K562 (cell line): ENCODE measurements at regions not wholly inside any gene's neighbourhood (a gene's known extent, or its start where the extent isn't known, plus 50 kb on each side); places are given as distances from the start of the nearest gene placed in this dataset.

Experiments used
- ATAC-seq: fragments of 200-7000 bp; cut with Tn5 transposase; 3 replicates; pipeline ENCODE4 v1.9.1; 2020; ENCODE audit warnings: moderate library complexity
- BruUV-seq: library from RNA; stranded (reverse); fragments of 400-500 nt; replicated peaks from 2 replicates; lab custom pipeline; 2021; lab: Mats Ljungman, UMichigan
- CTCF ChIA-PET: fragments of 300-600 bp; formaldehyde crosslinking; extraction: SDS; loops from one replicate; lab custom pipeline; 2021; ENCODE audit warnings: low intra/inter-chr PET ratio; lab: Yijun Ruan, JAX
- POLR2A ChIA-PET: fragments of 300-600, 350-650 bp; sonication (Branson Sonifier 250); formaldehyde crosslinking; extraction: SDS; loops from one replicate; lab custom pipeline; 2021; ENCODE audit warnings: antibody characterized with exemption, inconsistent platforms; lab: Yijun Ruan, JAX
- DNase-seq, 4 experiments: peaks; one replicate each; pipeline versions ENCODE4 v3.0.0 to v3.0.0-alpha.2; 2011 to 2018; ENCODE audit warnings: low spot score in 3 of 4, mixed read lengths in 3 of 4; ENCODE audit errors: extremely low read depth in 1 of 4
- FAIRE-seq: peaks from 2 replicates; lab custom pipeline; 2011; peaks lifted over from hg19 to GRCh38; lab: Jason Lieb, UNC
- H2AFZ ChIP-seq: 2 replicates; pipeline ENCODE4 v1.6.0; 2011; ENCODE audit warnings: low read depth, low read length, control low read depth, inconsistent platforms
- H3K27ac ChIP-seq: fragments of 200-600 bp; 3 replicates; pipeline ENCODE4 v1.8.0; 2011; ENCODE audit warnings: low read depth, mild to moderate bottlenecking, control low read depth, inconsistent platforms, low read length, moderate library complexity, mixed read lengths; ENCODE audit errors: extremely low read depth
- H3K27me3 ChIP-seq, 2 experiments: fragments of 300-600 bp in 1 of 2; 2 replicates in 1 of 2; 3 replicates in 1 of 2; pipeline versions ENCODE4 v1.6.0 to v1.8.0; 2011; ENCODE audit warnings: inconsistent platforms in 2 of 2, low read length in 2 of 2, mild to moderate bottlenecking in 1 of 2, mixed read lengths in 1 of 2, moderate library complexity in 1 of 2; ENCODE audit not compliant: control insufficient read depth in 2 of 2, insufficient read depth in 2 of 2
- H3K36me3 ChIP-seq: fragments of 300-600 bp; 3 replicates; pipeline ENCODE4 v1.8.0; 2011; ENCODE audit warnings: mild to moderate bottlenecking, low read length, inconsistent platforms; ENCODE audit not compliant: control insufficient read depth, insufficient read depth
- H3K4me1 ChIP-seq, 2 experiments: fragments of 200-600 bp in 1 of 2; replicated peaks in 1 of 2; 2 replicates in 1 of 2; 3 replicates in 1 of 2; pipeline versions ENCODE4 v1.5.1 to v1.8.0; 2011; ENCODE audit warnings: inconsistent platforms in 2 of 2, low read length in 2 of 2, mild to moderate bottlenecking in 1 of 2, mixed read lengths in 1 of 2, moderate library complexity in 1 of 2; ENCODE audit not compliant: control insufficient read depth in 2 of 2, insufficient read depth in 2 of 2
- H3K4me2 ChIP-seq: 2 replicates; pipeline ENCODE4 v1.6.1; 2011; ENCODE audit warnings: low read length, control low read depth, inconsistent platforms, mixed read lengths; ENCODE audit not compliant: insufficient read depth
- H3K4me3 ChIP-seq: fragments of 200-600 bp; sonication (generic), shearing (Covaris generic); 2 replicates; pipeline ENCODE4 v1.5.1; 2016; ENCODE audit warnings: control low read depth, inconsistent platforms
- H3K79me2 ChIP-seq: fragments of 200-600 bp; 3 replicates; pipeline ENCODE4 v1.8.0; 2011; ENCODE audit warnings: low read length, inconsistent platforms; ENCODE audit not compliant: control insufficient read depth, insufficient read depth
- H3K9ac ChIP-seq, 2 experiments: 2 replicates each; pipeline versions ENCODE4 v1.6.0 to v1.6.1; 2011; ENCODE audit warnings: low read depth in 2 of 2, low read length in 2 of 2, control low read depth in 1 of 2, inconsistent platforms in 1 of 2, mild to moderate bottlenecking in 1 of 2, mixed read lengths in 1 of 2; ENCODE audit not compliant: insufficient read depth in 1 of 2
- H3K9me1 ChIP-seq: one replicate; pipeline ENCODE4 v1.6.0; 2011; ENCODE audit warnings: inconsistent platforms, mild to moderate bottlenecking, low read length, moderate library complexity; ENCODE audit not compliant: control insufficient read depth, insufficient read depth
- H3K9me3 ChIP-seq: replicated peaks from 2 replicates; pipeline ENCODE4 v1.5.1; 2011; ENCODE audit warnings: low read depth, low read length, inconsistent platforms; ENCODE audit not compliant: control insufficient read depth, insufficient read depth
- H4K20me1 ChIP-seq: replicated peaks from 2 replicates; pipeline ENCODE4 v1.6.1; 2011; ENCODE audit warnings: low read length, inconsistent platforms, mixed read lengths; ENCODE audit not compliant: control insufficient read depth, insufficient read depth
- ARNT ChIP-seq, 2 experiments: fragments of 450-650 bp; IDR thresholded peaks; 2 replicates each; pipeline ENCODE4 v1.6.1; 2016; ENCODE audit warnings: mild to moderate bottlenecking in 1 of 2
- CC2D1A ChIP-seq: fragments of 450-650 bp; IDR thresholded peaks from 2 replicates; pipeline ENCODE4 v1.6.1; 2017; ENCODE audit warnings: mild to moderate bottlenecking
- EWSR1 ChIP-seq: fragments of 450-650 bp; IDR thresholded peaks from 2 replicates; pipeline ENCODE4 v1.6.1; 2018; ENCODE audit warnings: borderline replicate concordance, mild to moderate bottlenecking, low read depth, moderate library complexity; ENCODE audit not compliant: partially characterized antibody
- FOSL1 ChIP-seq: fragments of 200-800 bp; sonication (Bioruptor generic); conservative IDR thresholded peaks from 2 replicates; pipeline ENCODE4 v1.6.1; 2016; ENCODE audit warnings: missing genetic modification characterization, missing compliant biosample characterization
- FOXK1 ChIP-seq: sonication (generic); formaldehyde crosslinking; IDR thresholded peaks from 2 replicates; pipeline ENCODE4 v1.8.0; 2022; ENCODE audit warnings: missing genetic modification reagents, mild to moderate bottlenecking, borderline replicate concordance
- IRF9 ChIP-seq: fragments of 450-650 bp; IDR thresholded peaks from 2 replicates; pipeline ENCODE4 v1.6.1; 2016; ENCODE audit warnings: missing biosample characterization, missing genetic modification characterization
- KLF10 ChIP-seq: fragments of 250-450 bp; sonication (Bioruptor Pico); IDR thresholded peaks from 2 replicates; pipeline ENCODE4 v1.6.1; 2021; ENCODE audit warnings: matching md5 sums
- NFE2L1 ChIP-seq: fragments of 450-650 bp; IDR thresholded peaks from 2 replicates; pipeline ENCODE4 v1.6.1; 2016; ENCODE audit warnings: missing genetic modification characterization, low read depth, mild to moderate bottlenecking, missing compliant biosample characterization, moderate library complexity, borderline replicate concordance
- NR2F6 ChIP-seq: fragments of 450-650 bp; formaldehyde crosslinking; IDR thresholded peaks from 2 replicates; pipeline ENCODE4 v1.4.0; 2020; ENCODE audit warnings: mild to moderate bottlenecking
- POU5F1 ChIP-seq: fragments of 150-350 bp; IDR thresholded peaks from 2 replicates; pipeline ENCODE4 v1.6.1; 2014; ENCODE audit warnings: borderline replicate concordance, low read length, low read depth, mild to moderate bottlenecking; ENCODE audit not compliant: partially characterized antibody
- RBM17 ChIP-seq: fragments of 200-400 bp; formaldehyde crosslinking; IDR thresholded peaks from 2 replicates; pipeline ENCODE4 v1.6.1; 2017; ENCODE audit warnings: low read depth, mild to moderate bottlenecking, low read length, borderline replicate concordance
- SMARCB1 ChIP-seq: IDR thresholded peaks from 2 replicates; pipeline ENCODE4 v1.6.1; 2011; ENCODE audit warnings: improper control_type of control experiment, low read depth; ENCODE audit not compliant: insufficient read length
- TSC22D4 ChIP-seq: fragments of 450-650 bp; IDR thresholded peaks from 2 replicates; pipeline ENCODE4 v1.6.1; 2016; ENCODE audit warnings: missing genetic modification characterization, missing biosample characterization, control low read depth
- ZNF165 ChIP-seq: fragments of 250-450 bp; sonication (Bioruptor Pico); IDR thresholded peaks from 2 replicates; pipeline ENCODE4 v1.4.0; 2020; ENCODE audit warnings: borderline replicate concordance
- ZNF398 ChIP-seq: fragments of 250-450 bp; sonication (Bioruptor Pico); IDR thresholded peaks from 2 replicates; pipeline ENCODE4 v1.8.0; 2021; ENCODE audit warnings: moderate library complexity, mild to moderate bottlenecking, inconsistent platforms
- ZNF445 ChIP-seq: fragments of 250-450 bp; sonication (Bioruptor Pico); IDR thresholded peaks from 2 replicates; pipeline ENCODE4 v1.4.0; 2020; ENCODE audit warnings: low read depth, mild to moderate bottlenecking, moderate library complexity
- ZNF699 ChIP-seq: fragments of 250-450 bp; sonication (Bioruptor Pico); IDR thresholded peaks from 2 replicates; pipeline ENCODE4 v1.8.0; 2021; ENCODE audit warnings: mild to moderate bottlenecking, moderate library complexity; ENCODE audit not compliant: insufficient replicate concordance
- WGBS: fragments of 100-300 bp; shearing (Covaris generic); methylation state at CpG from one replicate; pipeline ENCODE4 v1.1.6; 2016; ENCODE audit warnings: low coverage, mixed read lengths; ENCODE audit not compliant: insufficient coverage; ENCODE audit errors: missing lambda C conversion rate; 5-methylcytosine and 5-hydroxymethylcytosine counted together
- in situ Hi-C: fragments of 300-500 bp; cut with MboI; formaldehyde crosslinking; loops from 4 replicates; pipeline ENCODE4 v1.15.0; 2018; ENCODE audit warnings: inconsistent platforms, mixed read lengths
- intact Hi-C: fragments of 100-400 bp; cut with micrococcal nuclease; formaldehyde crosslinking; loops from 2 replicates; pipeline ENCODE4 v1.14.2; 2022

- ChIA-PET CTCF (no interaction called here), POLR2A (no interaction called here)
- Histone ChIP-seq H3K9me3 (no peaks in the 10 kb centered on the region; the same call in 1 of the 2 replicates), H3K27ac (no peak overlapping the region), H3K4me3 (no peak overlapping the region), H3K9me1 (no peaks in the 10 kb centered on the region), H3K4me2 (no peak overlapping the region), H3K36me3 (no peaks in the 10 kb centered on the region), H3K9ac (no peak overlapping the region), H3K79me2 (no peaks in the 10 kb centered on the region)
- FAIRE-seq (no peak), DNase-seq (no peak)
- TF ChIP-seq NFE2L1 (tag) (no peak), SMARCB1 (no peak), POU5F1 (no peak), ARNT (IDR thresholded peaks at IDR 0.05) (no peak), FOSL1 (tag) (no peak), EWSR1 (no peak), KLF10 (CRISPR knock-in tag) (no peak), NR2F6 (no peak), ZNF445 (no peak), RBM17 (no peak), ZNF165 (CRISPR knock-in tag) (no peak), ZNF699 (CRISPR knock-in tag) (no peak), TSC22D4 (no peak), ZNF398 (CRISPR knock-in tag) (no peak), IRF9 (tag) (no peak), FOXK1 (no peak), CC2D1A (no peak)
- TF ChIP-seq, all 486 proteins: peak for 0
- no peaks in the 10 kb centered on the region for H3K4me1 ChIP-seq
- H4K20me1 ChIP-seq = no peaks in the 10 kb centered on the region
- no peak overlapping the region for H2AFZ ChIP-seq
- intact Hi-C loops = no loop called here
- WGBS = 0% methylated on average over 3 of the region's 3 CpGs
- H3K27me3 ChIP-seq = no peaks in the 10 kb centered on the region
- BruUV-seq = no TSS peak
- in situ Hi-C loops = no loop called here
- no peak for ATAC-seq
These were observed 1135.9 kb downstream of the CNTNAP5 start for GRCh38 chr2:125160947-125161346.
